ENCODE measurements at regions not wholly inside any gene's neighbourhood (a gene's known extent, or its start where the extent isn't known, plus 50 kb on each side); places are given as distances from the start of the nearest gene placed in this dataset.
"Not testable (repeated sequence)": the region's sequence is repeated elsewhere in the genome, so short reads cannot be mapped to it uniquely, and the experiment has no call there.

- not testable (repeated sequence) for DNase-seq
Observed at GRCh38 chr9:33740958-33741357, 54.4 kb upstream of the PRSS3 start.

GRCh38 chr9:33742051-33742450 is 53.3 kb upstream of the PRSS3 start:
- DNase-seq, result no peak

DNA sequence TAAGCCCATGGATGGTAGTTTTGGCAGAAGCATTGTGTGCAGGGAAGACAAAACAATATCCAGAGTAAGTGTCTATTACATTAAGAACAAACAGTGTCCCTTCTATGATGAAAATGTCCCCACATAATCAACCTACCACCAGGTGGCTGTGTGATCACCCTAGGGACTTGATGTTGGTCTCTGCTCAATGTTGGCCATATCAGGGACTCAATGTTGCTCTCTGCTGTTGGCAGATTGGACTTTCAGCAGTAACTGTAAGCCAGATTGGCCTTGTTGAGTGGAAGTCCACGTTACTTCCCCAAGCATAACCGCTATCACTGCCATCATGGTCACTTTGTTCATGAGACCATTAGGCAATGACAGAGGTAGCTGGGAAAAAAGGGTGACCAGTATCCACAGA is 52.8 kb upstream of the PRSS3 start:
- DNase-seq, result no peak
